ENCODE measurements at regions not wholly inside any gene's neighbourhood (a gene's known extent, or its start where the extent isn't known, plus 50 kb on each side); places are given as distances from the start of the nearest gene placed in this dataset.

DNA sequence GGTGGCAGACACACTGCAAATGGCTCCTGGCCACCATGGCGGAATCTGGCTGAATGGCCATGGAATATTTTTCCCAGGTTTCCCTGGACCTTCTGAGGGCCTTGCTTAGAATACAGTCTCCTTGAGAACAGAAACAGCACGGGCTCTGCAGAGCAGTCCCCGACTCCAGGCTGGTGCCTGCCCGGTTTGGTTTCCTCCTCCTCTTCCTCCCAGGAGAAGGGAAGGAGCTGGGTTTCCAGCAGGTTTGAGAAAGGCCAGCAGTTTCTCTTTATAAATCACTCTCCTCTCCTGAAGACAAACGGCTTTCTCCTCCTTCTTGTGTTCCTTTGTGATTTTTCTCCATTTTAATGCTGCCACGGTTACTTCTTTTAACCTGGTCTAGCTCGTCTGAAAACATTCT, 106.8 kb upstream of the RFLNA start:
- TF ChIP-seq, protein P1, sequence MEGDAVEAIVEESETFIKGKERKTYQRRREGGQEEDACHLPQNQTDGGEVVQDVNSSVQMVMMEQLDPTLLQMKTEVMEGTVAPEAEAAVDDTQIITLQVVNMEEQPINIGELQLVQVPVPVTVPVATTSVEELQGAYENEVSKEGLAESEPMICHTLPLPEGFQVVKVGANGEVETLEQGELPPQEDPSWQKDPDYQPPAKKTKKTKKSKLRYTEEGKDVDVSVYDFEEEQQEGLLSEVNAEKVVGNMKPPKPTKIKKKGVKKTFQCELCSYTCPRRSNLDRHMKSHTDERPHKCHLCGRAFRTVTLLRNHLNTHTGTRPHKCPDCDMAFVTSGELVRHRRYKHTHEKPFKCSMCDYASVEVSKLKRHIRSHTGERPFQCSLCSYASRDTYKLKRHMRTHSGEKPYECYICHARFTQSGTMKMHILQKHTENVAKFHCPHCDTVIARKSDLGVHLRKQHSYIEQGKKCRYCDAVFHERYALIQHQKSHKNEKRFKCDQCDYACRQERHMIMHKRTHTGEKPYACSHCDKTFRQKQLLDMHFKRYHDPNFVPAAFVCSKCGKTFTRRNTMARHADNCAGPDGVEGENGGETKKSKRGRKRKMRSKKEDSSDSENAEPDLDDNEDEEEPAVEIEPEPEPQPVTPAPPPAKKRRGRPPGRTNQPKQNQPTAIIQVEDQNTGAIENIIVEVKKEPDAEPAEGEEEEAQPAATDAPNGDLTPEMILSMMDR (IDR thresholded peaks at IDR 0.05 in 4 of 5, conservative IDR thresholded peaks at IDR 0.05 in 1 of 5) = no peak
- no peak for TF ChIP-seq POLR2A (IDR thresholded peaks at IDR 0.05)
